Esophagus muscularis mucosa (tissue), 4 donors: ENCODE measurements at regions not wholly inside any gene's neighbourhood (a gene's known extent, or its start where the extent isn't known, plus 50 kb on each side); places are given as distances from the start of the nearest gene placed in this dataset.
"Not testable (repeated sequence)": the region's sequence is repeated elsewhere in the genome, so short reads cannot be mapped to it uniquely, and the experiment has no call there.

ENCODE experiments used
- DNase-seq: peaks from one replicate; pipeline ENCODE4 v3.0.0-alpha.2; 2017; ENCODE audit errors: extremely low spot score
- H3K27ac ChIP-seq, 4 donors: fragments of 200-600 bp; sonication (generic); replicated peaks in 1 of 4; 1 replicate in 3 of 4; 2 replicates in 1 of 4; pipeline ENCODE4 v1.5.1; 2016 to 2019; ENCODE audit warnings: mild to moderate bottlenecking in 1 of 4
- H3K27me3 ChIP-seq, 4 donors: fragments of 200-600 bp; sonication (generic); one replicate each; pipeline versions ENCODE4 v1.5.1 to v1.6.0; 2016 to 2019
- H3K36me3 ChIP-seq, 4 donors: fragments of 200-600 bp; sonication (generic); one replicate each; pipeline ENCODE4 v1.5.1; 2016 to 2019
- H3K4me1 ChIP-seq, 4 donors: fragments of 200-600 bp; sonication (generic); one replicate each; pipeline ENCODE4 v1.5.1; 2016 to 2019
- H3K4me3 ChIP-seq, 4 donors: fragments of 200-600 bp; sonication (generic); 1 replicate in 2 of 4; 2 replicates in 2 of 4; pipeline ENCODE4 v1.5.1; 2016 to 2019; ENCODE audit warnings: mild to moderate bottlenecking in 4 of 4, moderate library complexity in 1 of 4
- H3K9me3 ChIP-seq, 4 donors: fragments of 200-600 bp; sonication (generic); 1 replicate in 3 of 4; 2 replicates in 1 of 4; pipeline ENCODE4 v1.5.1; 2016 to 2019
- EP300 ChIP-seq: sonication (generic); formaldehyde crosslinking; IDR thresholded peaks from one replicate; pipeline ENCODE4 v1.6.1; 2017; ENCODE audit warnings: antibody characterized with exemption
- POLR2A ChIP-seq: fragments of 450-650 bp; IDR thresholded peaks from one replicate; pipeline ENCODE4 v1.6.1; 2017; ENCODE audit warnings: antibody characterized with exemption, moderate library complexity, mild to moderate bottlenecking, low read depth
- POLR2AphosphoS5 ChIP-seq, 2 donors: sonication (generic); formaldehyde crosslinking; IDR thresholded peaks; one replicate each; pipeline ENCODE4 v1.6.1; 2017; ENCODE audit warnings: antibody characterized with exemption in 2 of 2
- WGBS: methylation state at CpG from one replicate; pipeline ENCODE4 v1.1.5; 2018; 5-methylcytosine and 5-hydroxymethylcytosine counted together
- intact Hi-C: fragments of 100-400 bp; cut with DNase I; formaldehyde crosslinking; loops from one replicate; pipeline ENCODE4 v1.15.1; 2023
- TF ChIP-seq, protein P1 (sequence below), 3 experiments: fragments of 200-600 bp in 2 of 3; fragments of 450-650 bp in 1 of 3; sonication (generic) in 2 of 3; IDR thresholded peaks; one replicate each; pipeline ENCODE4 v1.5.1; 2017 to 2019; ENCODE audit warnings: antibody characterized with exemption in 3 of 3, mild to moderate bottlenecking in 2 of 3, moderate library complexity in 1 of 3

DNA sequence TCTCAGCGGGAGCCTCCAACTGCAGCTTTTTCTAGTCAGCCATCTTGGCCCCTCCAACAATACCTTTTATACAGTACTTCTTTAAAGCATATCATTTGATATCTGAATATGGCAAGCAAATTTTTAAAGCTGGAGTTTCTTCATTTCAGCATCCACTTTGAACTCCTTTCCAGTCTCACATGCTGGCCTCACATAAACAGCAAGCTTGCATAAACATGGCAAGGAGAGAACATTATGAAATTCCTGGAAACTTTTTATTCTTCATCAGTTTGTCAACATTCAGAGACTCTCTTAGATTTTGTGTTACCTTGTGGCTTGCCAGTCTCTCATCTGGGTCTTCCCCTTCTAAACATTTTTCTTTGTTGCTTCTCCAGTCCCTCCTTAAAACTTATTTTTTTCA lies 745.3 kb downstream of the NR2F1-AS1 start:
- WGBS, result 0% methylated on average over 1 of the region's 1 CpG
- no peak for DNase-seq
- TF ChIP-seq, protein P1, sequence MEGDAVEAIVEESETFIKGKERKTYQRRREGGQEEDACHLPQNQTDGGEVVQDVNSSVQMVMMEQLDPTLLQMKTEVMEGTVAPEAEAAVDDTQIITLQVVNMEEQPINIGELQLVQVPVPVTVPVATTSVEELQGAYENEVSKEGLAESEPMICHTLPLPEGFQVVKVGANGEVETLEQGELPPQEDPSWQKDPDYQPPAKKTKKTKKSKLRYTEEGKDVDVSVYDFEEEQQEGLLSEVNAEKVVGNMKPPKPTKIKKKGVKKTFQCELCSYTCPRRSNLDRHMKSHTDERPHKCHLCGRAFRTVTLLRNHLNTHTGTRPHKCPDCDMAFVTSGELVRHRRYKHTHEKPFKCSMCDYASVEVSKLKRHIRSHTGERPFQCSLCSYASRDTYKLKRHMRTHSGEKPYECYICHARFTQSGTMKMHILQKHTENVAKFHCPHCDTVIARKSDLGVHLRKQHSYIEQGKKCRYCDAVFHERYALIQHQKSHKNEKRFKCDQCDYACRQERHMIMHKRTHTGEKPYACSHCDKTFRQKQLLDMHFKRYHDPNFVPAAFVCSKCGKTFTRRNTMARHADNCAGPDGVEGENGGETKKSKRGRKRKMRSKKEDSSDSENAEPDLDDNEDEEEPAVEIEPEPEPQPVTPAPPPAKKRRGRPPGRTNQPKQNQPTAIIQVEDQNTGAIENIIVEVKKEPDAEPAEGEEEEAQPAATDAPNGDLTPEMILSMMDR (IDR thresholded peaks at IDR 0.05), result no peak
- TF ChIP-seq POLR2AphosphoS5 (IDR thresholded peaks at IDR 0.05), result no peak
- H3K4me1 ChIP-seq, result peaks cover 0 to 4% (median 0%) of the 10 kb centered on the region in 4 donors
- no peaks in the 10 kb centered on the region for H3K27me3 ChIP-seq
- intact Hi-C loops, result no loop called here
- no peak overlapping the region for H3K27ac ChIP-seq
- peaks cover 0 to 2% (median under 1%) of the 10 kb centered on the region in 4 donors for H3K9me3 ChIP-seq
- H3K4me3 ChIP-seq, result no peak overlapping the region
- no peaks in the 10 kb centered on the region for H3K36me3 ChIP-seq

GRCh38 chr5:92823551-92823950 lies 757.5 kb downstream of the NR2F1-AS1 start:
- WGBS, result 90% methylated on average over 3 of the region's 3 CpGs
- H3K4me1 ChIP-seq, H3K27ac ChIP-seq, DNase-seq, H3K4me3 ChIP-seq, H3K9me3 ChIP-seq, H3K36me3 ChIP-seq, H3K27me3 ChIP-seq, intact Hi-C loops: not testable (repeated sequence)

DNA sequence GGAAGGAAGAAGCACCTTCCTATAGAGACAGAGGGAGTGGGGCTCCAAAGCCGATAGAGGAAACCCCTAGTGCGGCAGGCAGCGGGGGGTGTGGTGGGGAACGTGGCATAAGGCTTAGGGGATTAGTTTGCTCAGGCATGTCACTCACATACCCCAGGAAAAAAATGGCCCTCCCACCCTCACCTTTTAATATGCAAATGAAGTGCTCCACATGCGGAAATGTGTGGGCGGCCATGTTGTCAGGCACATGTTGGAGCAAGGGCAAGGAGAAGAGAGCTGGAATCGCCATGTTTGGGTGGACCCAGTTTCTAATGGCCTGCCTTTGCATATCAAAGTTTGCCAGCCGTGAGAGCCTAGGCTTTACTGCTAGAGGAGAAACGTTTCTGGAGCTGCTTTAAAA lies 758.8 kb downstream of the NR2F1-AS1 start:
- TF ChIP-seq POLR2AphosphoS5 (IDR thresholded peaks at IDR 0.05) (no peak), POLR2A (no peak), EP300 (no peak)
- TF ChIP-seq, protein P1 (IDR thresholded peaks at IDR 0.05), result no peak
- H3K27ac ChIP-seq, result no peak overlapping the region
- no peaks in the 10 kb centered on the region for H3K9me3 ChIP-seq
- WGBS, result 83% methylated on average over 9 of the region's 9 CpGs
- H3K4me3 ChIP-seq, result no peak overlapping the region
- DNase-seq, result no peak
- H3K36me3 ChIP-seq, result no peaks in the 10 kb centered on the region
- H3K27me3 ChIP-seq, result no peaks in the 10 kb centered on the region
- intact Hi-C loops, result no loop called here
- H3K4me1 ChIP-seq, result no peaks in the 10 kb centered on the region

GRCh38 chr5:92809855-92810465 lies 771.1 kb downstream of the NR2F1-AS1 start:
- Histone ChIP-seq H3K4me1 (no peaks in the 10 kb centered on the region), H3K9me3 (no peaks in the 10 kb centered on the region), H3K27ac (no peak overlapping the region), H3K4me3 (no peak overlapping the region), H3K27me3 (no peaks in the 10 kb centered on the region), H3K36me3 (no peaks in the 10 kb centered on the region)
- WGBS, result 88% methylated on average over 3 of the region's 3 CpGs
- no peak for DNase-seq
- intact Hi-C loops, result no loop called here
- TF ChIP-seq EP300 (no peak), POLR2A (no peak), POLR2AphosphoS5 (IDR thresholded peaks at IDR 0.05) (no peak)
- TF ChIP-seq, protein P1 (IDR thresholded peaks at IDR 0.05), result no peak

GRCh38 chr5:92808474-92808873 lies 772.5 kb downstream of the NR2F1-AS1 start:
- Histone ChIP-seq H3K36me3 (no peaks in the 10 kb centered on the region), H3K4me3 (no peak overlapping the region), H3K27me3 (no peaks in the 10 kb centered on the region), H3K9me3 (no peaks in the 10 kb centered on the region), H3K4me1 (no peaks in the 10 kb centered on the region), H3K27ac (no peak overlapping the region)
- no peak for TF ChIP-seq POLR2A
- TF ChIP-seq EP300, result no peak
- TF ChIP-seq POLR2AphosphoS5 (IDR thresholded peaks at IDR 0.05), result no peak
- TF ChIP-seq, protein P1 (IDR thresholded peaks at IDR 0.05), result no peak
- WGBS, result 80% methylated on average over 1 of the region's 1 CpG
- no peak for DNase-seq
- intact Hi-C loops, result no loop called here
